Activated T-cell treated with anti-CD3 and anti-CD28 coated beads, Interleukin-2, amount 50 U/mL, for 72 hours (primary cell): ENCODE measurements at regions not wholly inside any gene's neighbourhood (a gene's known extent, or its start where the extent isn't known, plus 50 kb on each side); places are given as distances from the start of the nearest gene placed in this dataset.

Experiments used
- ATAC-seq, 2 donors: fragments of 150-1000 bp; cut with Tn5 transposase; replicated peaks in 1 of 2; 2 replicates each; pipeline ENCODE4 v1.10.0; 2021; ENCODE audit warnings: moderate library complexity in 2 of 2, mild to moderate bottlenecking in 1 of 2
- DNase-seq, 2 donors: peaks; one replicate each; pipeline ENCODE4 v3.0.0; 2021 to 2022; ENCODE audit warnings: mixed read lengths in 1 of 2
- H3K27ac Mint-ChIP-seq: one replicate; pipeline ENCODE4 v1.8.0; 2022; ENCODE audit warnings: mild to moderate bottlenecking, moderate library complexity, mixed read lengths
- H3K27me3 Mint-ChIP-seq: one replicate; pipeline ENCODE4 v1.8.0; 2022; ENCODE audit warnings: low read depth, mixed read lengths
- H3K36me3 Mint-ChIP-seq, 2 donors: one replicate each; pipeline ENCODE4 v1.8.0; 2022; ENCODE audit warnings: mixed read lengths in 2 of 2, mild to moderate bottlenecking in 1 of 2; ENCODE audit not compliant: insufficient read depth in 2 of 2
- H3K4me1 Mint-ChIP-seq: one replicate; pipeline ENCODE4 v1.8.0; 2022; ENCODE audit warnings: low read depth, mixed read lengths
- H3K4me3 Mint-ChIP-seq, 2 donors: one replicate each; pipeline ENCODE4 v1.8.0; 2022; ENCODE audit warnings: mild to moderate bottlenecking in 2 of 2, mixed read lengths in 2 of 2, moderate library complexity in 2 of 2
- H3K9me3 Mint-ChIP-seq, 2 donors: one replicate each; pipeline ENCODE4 v1.8.0; 2022; ENCODE audit warnings: mixed read lengths in 2 of 2

DNA sequence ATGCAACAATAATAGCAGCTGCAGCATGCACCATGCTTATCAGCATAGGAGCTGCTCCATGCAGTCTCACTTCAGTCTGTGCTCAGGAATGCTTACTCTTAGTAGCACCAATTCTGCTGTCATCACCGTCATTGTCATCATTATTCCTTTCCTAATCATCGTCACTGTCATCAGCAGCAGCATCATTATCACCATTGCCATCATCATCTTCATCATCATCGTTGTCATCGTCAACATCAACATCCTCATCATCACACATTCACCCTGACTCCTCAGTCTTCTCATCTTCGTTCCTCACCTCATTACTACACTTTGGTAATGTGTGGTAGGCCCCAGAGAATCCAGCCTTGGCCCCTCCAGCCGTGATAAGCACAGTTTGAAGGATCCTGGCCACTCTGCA, 545.0 kb downstream of the TNS3 start:
- Mint-ChIP-seq H3K4me1 (no peaks in the 10 kb centered on the region), H3K27ac (no peak overlapping the region), H3K4me3 (no peak overlapping the region), H3K36me3 (no peaks in the 10 kb centered on the region), H3K9me3 (peaks cover 3 to 5% of the 10 kb centered on the region in 2 donors), H3K27me3 (no peaks in the 10 kb centered on the region)
- DNase-seq, result no peak
- no peak for ATAC-seq

DNA sequence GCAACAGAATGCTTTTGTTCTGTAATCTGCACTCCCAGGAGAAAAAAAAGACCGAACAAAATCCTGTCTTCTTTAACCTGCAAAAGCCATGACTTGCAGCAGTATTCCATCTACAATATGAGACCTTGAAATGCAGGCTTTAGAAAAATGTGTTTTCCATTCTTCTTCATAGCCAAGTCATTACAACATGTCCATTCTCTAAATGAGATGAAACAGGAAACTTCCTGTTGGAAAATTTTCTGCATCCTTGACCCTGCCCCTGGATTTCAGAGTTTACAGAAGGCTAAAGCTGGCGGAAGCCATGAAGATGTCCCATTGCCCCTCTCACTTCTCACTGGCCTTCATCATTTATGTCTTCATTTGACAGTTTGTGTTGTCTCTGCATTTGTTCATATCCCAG, 546.4 kb downstream of the TNS3 start:
- H3K27me3 Mint-ChIP-seq, result no peaks in the 10 kb centered on the region
- H3K9me3 Mint-ChIP-seq, result peaks cover 3 to 5% of the 10 kb centered on the region in 2 donors
- no peak for DNase-seq
- H3K4me3 Mint-ChIP-seq, result no peak overlapping the region
- H3K27ac Mint-ChIP-seq, result no peak overlapping the region
- ATAC-seq, result no peak
- no peaks in the 10 kb centered on the region for H3K4me1 Mint-ChIP-seq
- no peaks in the 10 kb centered on the region for H3K36me3 Mint-ChIP-seq

DNA sequence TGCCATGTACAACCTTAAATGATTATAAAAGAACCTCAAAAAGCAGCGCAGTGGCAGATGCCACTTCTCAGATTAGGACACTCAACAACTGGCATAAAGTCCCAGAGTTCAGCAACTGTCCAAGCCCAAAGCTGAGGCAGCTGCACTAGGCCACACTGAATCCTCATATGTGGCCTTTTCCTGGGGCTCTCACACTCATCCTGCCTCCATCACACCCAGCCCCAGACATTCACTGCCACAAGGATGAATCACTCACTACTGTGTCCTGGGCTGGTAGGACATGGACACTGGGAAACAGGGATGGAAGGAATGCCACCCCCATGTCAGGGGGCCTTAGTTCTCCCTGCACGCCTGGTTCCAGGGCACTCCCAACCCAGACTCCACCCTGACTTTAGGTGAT, 547.7 kb downstream of the TNS3 start:
- Mint-ChIP-seq H3K36me3 (no peaks in the 10 kb centered on the region), H3K27me3 (no peaks in the 10 kb centered on the region), H3K27ac (no peak overlapping the region), H3K4me3 (no peak overlapping the region), H3K9me3 (peaks cover 3 to 5% of the 10 kb centered on the region in 2 donors), H3K4me1 (no peaks in the 10 kb centered on the region)
- ATAC-seq (no peak), DNase-seq (no peak)

DNA sequence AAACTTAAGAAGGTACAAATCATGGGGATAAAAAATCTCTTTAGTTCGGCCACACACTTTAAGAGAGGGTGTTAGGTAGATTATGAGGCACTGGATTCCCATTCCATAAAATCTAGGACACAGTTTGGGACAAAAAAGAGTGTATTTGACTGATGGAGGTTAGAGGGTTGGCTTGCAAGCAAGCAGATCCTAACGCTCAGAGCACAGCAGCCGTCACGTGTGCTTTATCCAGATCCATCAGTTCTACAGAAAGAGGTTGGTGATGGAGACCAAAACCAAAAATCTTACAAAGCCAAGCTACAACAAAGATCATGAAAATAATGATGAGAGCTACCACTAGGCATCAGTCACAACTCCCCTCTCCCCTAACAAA, 549.4 kb downstream of the TNS3 start:
- no peak for ATAC-seq
- DNase-seq, result no peak
- no peak overlapping the region for H3K4me3 Mint-ChIP-seq
- H3K9me3 Mint-ChIP-seq, result peaks cover 3% of the 10 kb centered on the region in 2 donors
- H3K36me3 Mint-ChIP-seq, result no peaks in the 10 kb centered on the region
- no peak overlapping the region for H3K27ac Mint-ChIP-seq
- no peaks in the 10 kb centered on the region for H3K4me1 Mint-ChIP-seq
- H3K27me3 Mint-ChIP-seq, result no peaks in the 10 kb centered on the region

DNA sequence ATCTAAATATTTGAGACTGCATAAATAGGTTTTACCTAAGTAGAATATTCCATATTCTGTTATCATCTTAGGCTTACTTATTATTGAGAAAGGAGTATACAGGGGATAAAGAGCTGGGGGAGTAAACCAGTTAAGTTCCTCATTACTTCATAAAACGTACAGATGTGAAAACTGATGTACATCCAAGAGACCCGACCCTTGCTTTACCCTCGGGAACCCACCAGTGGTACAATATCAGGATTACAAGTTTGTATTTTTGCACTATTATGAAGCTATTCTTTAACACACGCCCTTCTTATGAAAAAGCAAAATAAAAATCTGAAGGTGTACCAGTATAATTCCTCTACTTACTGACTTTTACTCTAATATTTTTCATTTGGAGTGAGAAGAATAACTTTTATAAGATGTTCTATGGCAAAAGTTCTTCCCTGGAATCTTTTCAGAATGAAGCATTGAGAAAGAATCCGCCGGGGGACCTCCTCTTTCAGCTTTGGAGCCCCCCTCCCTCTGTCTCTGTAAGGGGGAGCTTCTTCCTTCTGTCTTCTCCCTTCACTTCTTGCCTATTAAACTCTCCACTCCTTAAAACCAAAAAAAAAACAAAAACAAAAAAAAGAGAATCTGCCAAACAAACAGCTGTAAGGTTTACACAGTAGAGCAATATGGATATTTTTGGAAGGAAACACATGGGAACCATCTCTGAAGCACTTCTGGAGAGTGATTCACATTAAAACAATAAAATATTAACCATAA, 550.0 kb downstream of the TNS3 start:
- H3K27me3 Mint-ChIP-seq, result no peaks in the 10 kb centered on the region
- H3K36me3 Mint-ChIP-seq, result no peaks in the 10 kb centered on the region
- H3K4me1 Mint-ChIP-seq, result no peaks in the 10 kb centered on the region

DNA sequence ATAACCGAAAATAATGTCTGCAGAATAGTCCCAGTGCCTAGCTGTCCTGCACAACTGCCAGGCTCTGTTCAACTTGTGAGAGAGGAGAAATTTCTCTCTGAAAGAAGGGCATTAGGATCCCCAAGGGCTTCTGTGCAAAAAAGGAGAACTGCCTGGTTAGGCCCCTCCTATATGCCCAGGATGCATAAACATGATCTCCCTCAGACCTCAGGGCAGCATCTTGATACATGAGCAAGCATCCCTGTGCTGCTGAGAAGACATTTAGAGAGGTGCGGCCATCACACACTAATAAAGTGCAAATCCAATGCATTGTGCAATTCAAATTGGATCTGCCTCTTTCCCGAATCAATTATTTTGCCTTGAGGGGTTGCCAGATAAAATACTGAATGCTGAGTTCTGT, 553.6 kb downstream of the TNS3 start:
- H3K36me3 Mint-ChIP-seq, result no peaks in the 10 kb centered on the region
- no peaks in the 10 kb centered on the region for H3K27me3 Mint-ChIP-seq
- no peak for ATAC-seq
- no peaks in the 10 kb centered on the region for H3K9me3 Mint-ChIP-seq
- H3K4me3 Mint-ChIP-seq, result no peak overlapping the region
- no peaks in the 10 kb centered on the region for H3K4me1 Mint-ChIP-seq
- H3K27ac Mint-ChIP-seq, result no peak overlapping the region
- no peak for DNase-seq

More for the DNA sequence above, 550.0 kb downstream of the TNS3 start:
- no peak overlapping the region for H3K4me3 Mint-ChIP-seq
- H3K27ac Mint-ChIP-seq, result no peak overlapping the region
- DNase-seq (no peak), ATAC-seq (no peak)
- peaks cover 1 to 3% of the 10 kb centered on the region in 2 donors for H3K9me3 Mint-ChIP-seq

DNA sequence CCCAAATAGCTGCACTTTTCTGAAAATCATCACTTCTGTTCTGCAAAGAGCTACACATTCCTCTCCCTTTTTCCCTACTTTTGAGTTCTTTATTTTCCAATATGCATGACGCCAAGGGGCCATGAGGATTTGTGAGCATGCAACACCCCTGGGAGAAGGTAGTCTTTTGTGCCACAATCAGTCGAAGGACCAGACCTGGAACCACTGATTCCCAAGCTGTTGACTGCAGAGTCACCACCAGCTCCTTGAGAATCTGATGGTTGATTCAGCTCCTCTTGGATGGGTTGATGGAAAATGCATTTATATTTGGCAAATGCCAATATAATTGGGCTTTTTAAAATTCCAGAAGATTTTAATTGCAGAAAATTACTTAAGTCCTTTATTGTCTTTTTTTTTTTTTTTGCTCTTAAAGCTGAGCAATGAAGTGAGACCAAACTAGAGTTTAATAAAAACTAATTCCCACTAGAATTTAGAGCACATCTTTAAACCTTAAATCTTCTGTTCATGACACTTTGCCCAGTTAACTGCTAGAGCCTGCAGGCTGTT, 554.1 kb downstream of the TNS3 start:
- DNase-seq (no peak), ATAC-seq (no peak)
- H3K27me3 Mint-ChIP-seq, result no peaks in the 10 kb centered on the region
- H3K4me3 Mint-ChIP-seq, result no peak overlapping the region
- H3K36me3 Mint-ChIP-seq, result no peaks in the 10 kb centered on the region
- no peaks in the 10 kb centered on the region for H3K4me1 Mint-ChIP-seq
- H3K9me3 Mint-ChIP-seq, result no peaks in the 10 kb centered on the region
- H3K27ac Mint-ChIP-seq, result no peak overlapping the region

DNA sequence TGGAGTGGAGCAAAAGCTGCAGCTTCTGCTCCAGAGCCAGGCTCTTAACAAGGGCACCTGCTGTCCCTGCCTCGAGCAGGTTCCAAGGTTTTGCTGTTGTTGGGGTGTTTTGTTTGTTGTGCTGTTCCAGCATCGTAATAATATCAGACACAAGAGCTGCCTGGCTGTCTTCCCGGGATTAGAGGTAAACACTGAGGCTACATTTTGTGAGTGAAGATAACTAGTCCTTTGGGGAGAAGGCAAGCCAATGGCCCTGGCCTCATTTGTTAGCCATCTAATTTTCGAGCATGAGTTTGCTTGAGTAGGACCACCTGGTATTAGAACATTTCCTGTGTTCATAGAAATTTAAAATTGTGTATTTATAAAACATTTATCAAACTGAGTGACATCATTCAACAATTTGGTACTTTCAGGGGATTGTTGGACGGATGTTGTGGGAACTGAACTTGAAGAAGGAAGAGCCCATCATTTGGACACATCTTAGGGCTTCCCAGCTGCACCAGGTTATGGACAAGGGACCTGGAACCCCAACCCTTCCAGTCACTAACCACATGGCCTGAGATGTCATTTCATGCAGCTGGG, 555.0 kb downstream of the TNS3 start:
- DNase-seq, result no peak
- H3K4me1 Mint-ChIP-seq, result no peaks in the 10 kb centered on the region
- no peaks in the 10 kb centered on the region for H3K36me3 Mint-ChIP-seq
- H3K27ac Mint-ChIP-seq, result no peak overlapping the region
- H3K4me3 Mint-ChIP-seq, result no peak overlapping the region
- no peaks in the 10 kb centered on the region for H3K27me3 Mint-ChIP-seq
- no peaks in the 10 kb centered on the region for H3K9me3 Mint-ChIP-seq
- ATAC-seq, result no peak

DNA sequence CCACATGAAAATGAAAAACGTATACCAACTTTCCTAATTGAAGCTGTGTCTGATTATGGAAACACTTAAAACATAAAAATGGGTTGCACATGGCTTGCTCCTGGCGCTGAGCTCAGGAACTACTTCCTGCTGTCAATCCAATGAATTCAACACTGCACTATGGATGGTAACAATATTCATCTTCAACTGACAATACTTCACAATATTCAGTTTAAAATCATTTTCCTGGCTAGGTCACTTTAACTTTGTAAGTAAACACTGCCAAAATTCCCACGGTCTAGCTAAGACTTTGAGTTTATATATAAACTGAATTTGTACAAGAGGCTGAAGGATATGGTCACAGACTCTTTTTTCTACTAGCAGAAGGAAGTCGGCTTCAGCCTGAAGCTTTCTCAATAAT, 556.9 kb downstream of the TNS3 start:
- H3K27ac Mint-ChIP-seq, result no peak overlapping the region
- H3K4me3 Mint-ChIP-seq, result no peak overlapping the region

DNA sequence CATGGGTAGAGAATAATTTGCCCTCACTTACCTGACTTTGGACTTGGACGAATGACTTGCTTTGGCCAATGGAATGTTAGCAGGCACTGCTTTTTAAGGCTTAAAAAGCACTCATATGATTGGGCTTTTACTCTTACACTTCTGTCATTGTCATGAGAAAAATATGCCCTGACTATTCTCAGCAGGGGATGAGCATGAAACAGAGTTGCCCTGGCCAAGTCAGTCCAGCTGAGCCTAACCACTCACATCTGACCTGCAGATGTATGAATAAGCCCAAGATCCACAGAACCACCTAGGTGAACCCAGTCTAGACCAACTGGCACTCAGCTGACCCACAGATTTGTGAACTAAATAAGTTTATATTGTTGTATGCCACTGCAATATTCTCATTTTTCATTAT, 573.5 kb downstream of the TNS3 start:
- ATAC-seq (no peak), DNase-seq (no peak)
- no peak overlapping the region for H3K4me3 Mint-ChIP-seq
- no peaks in the 10 kb centered on the region for H3K4me1 Mint-ChIP-seq
- no peak overlapping the region for H3K27ac Mint-ChIP-seq
- H3K9me3 Mint-ChIP-seq, result peaks cover 0 to 6% of the 10 kb centered on the region in 2 donors
- H3K36me3 Mint-ChIP-seq, result no peaks in the 10 kb centered on the region
- no peaks in the 10 kb centered on the region for H3K27me3 Mint-ChIP-seq

More for the DNA sequence above, 556.9 kb downstream of the TNS3 start:
- ATAC-seq (no peak), DNase-seq (no peak)
- Mint-ChIP-seq H3K4me1 (no peaks in the 10 kb centered on the region), H3K27me3 (no peaks in the 10 kb centered on the region), H3K36me3 (no peaks in the 10 kb centered on the region), H3K9me3 (peaks cover 0 to 2% of the 10 kb centered on the region in 2 donors)

DNA sequence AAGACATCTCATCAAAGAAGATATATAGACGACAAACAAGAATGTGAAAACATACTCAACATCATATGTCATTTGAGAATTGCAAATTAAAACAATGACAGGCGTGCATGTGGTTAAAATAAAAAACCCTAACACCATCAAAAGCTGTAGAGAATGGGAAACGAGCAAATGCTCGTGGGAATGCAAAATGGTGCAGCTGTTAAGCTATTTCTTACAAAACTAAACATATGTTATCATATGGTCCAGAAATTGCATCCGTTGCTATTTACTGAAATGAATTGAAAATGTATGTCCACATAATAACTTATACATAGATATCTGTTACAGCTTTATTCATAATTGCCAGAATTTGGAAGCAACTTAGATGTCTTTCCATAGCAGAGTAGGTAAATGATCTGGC, 574.4 kb downstream of the TNS3 start:
- no peaks in the 10 kb centered on the region for H3K36me3 Mint-ChIP-seq
- DNase-seq (no peak), ATAC-seq (no peak)
- no peak overlapping the region for H3K27ac Mint-ChIP-seq
- H3K4me3 Mint-ChIP-seq, result no peak overlapping the region
- peaks cover 0 to 6% of the 10 kb centered on the region in 2 donors for H3K9me3 Mint-ChIP-seq
- H3K27me3 Mint-ChIP-seq, result no peaks in the 10 kb centered on the region
- no peaks in the 10 kb centered on the region for H3K4me1 Mint-ChIP-seq

DNA sequence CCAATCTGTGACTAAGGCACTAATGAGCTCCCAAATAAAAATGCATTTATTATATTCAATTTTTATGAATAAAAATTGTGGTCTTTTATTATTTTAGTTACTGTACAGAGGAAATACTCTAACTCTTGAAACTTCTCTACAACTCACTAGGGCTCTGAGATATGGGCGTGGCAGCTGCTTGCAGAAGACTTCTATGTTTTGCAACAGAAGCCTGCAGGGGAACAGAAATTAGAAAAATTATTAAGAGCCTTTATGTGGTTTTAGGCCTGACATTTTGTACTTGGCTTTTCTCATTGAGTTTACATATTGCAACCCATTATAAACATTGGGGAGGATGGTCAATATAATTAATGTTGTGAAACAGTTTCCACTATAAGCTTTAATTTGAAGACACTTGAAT, 581.4 kb downstream of the TNS3 start:
- ATAC-seq, result no peak

DNA sequence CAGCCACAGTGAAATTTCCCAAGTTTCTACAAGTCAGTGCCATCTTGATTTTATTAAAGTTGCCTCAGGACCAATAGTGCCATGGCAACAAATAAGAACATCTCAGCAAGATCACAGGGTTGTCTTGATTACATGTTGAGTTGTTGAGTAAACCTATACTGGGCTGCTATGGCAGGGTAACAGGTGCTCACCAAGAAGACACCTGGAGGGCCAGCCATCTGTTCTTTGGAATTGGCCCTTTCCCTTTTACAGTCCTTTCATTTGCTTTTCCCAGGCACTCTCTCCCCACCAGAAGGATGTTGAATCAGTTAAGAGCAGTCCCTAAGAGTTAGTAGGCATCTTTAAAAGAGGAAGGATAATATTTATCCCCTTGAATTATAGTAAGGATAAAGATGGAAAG, 582.0 kb downstream of the TNS3 start:
- Mint-ChIP-seq H3K27me3 (no peaks in the 10 kb centered on the region), H3K9me3 (peaks cover 0 to 1% of the 10 kb centered on the region in 2 donors)

More for the DNA sequence above, 581.4 kb downstream of the TNS3 start:
- Mint-ChIP-seq H3K4me3 (no peak overlapping the region), H3K27me3 (no peaks in the 10 kb centered on the region), H3K9me3 (peaks cover 0 to 1% of the 10 kb centered on the region in 2 donors), H3K4me1 (no peaks in the 10 kb centered on the region), H3K27ac (no peak overlapping the region), H3K36me3 (no peaks in the 10 kb centered on the region)
- DNase-seq, result no peak

DNA sequence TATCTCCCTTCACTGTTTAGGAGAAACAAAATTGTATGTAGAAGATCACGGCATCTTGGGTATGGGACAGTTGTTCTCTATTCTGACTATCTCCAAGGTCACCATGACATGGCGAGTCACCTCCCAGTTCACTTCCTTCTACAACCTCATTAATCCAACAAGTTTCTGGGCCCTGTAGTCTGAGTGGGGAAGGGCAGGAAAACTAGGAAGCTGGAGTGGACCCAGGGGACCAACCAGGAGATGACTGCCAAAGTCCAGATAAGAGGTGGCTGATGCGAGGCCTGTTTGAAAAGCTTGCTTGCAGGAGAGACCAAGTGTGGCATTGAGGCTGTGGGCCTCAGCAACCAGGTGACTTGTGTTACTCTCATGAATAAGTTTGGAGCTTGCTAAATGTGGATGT, 584.9 kb downstream of the TNS3 start:
- H3K27me3 Mint-ChIP-seq, result no peaks in the 10 kb centered on the region
- no peaks in the 10 kb centered on the region for H3K4me1 Mint-ChIP-seq
- no peak overlapping the region for H3K27ac Mint-ChIP-seq
- DNase-seq (no peak), ATAC-seq (no peak)
- no peaks in the 10 kb centered on the region for H3K36me3 Mint-ChIP-seq
- H3K4me3 Mint-ChIP-seq, result no peak overlapping the region
- H3K9me3 Mint-ChIP-seq, result no peaks in the 10 kb centered on the region

More for the DNA sequence above, 582.0 kb downstream of the TNS3 start:
- Mint-ChIP-seq H3K4me1 (no peaks in the 10 kb centered on the region), H3K27ac (no peak overlapping the region), H3K36me3 (no peaks in the 10 kb centered on the region), H3K4me3 (no peak overlapping the region)
- DNase-seq, result no peak
- no peak for ATAC-seq
